ENCODE measurements at regions not wholly inside any gene's neighbourhood (a gene's known extent, or its start where the extent isn't known, plus 50 kb on each side); places are given as distances from the start of the nearest gene placed in this dataset.

DNA sequence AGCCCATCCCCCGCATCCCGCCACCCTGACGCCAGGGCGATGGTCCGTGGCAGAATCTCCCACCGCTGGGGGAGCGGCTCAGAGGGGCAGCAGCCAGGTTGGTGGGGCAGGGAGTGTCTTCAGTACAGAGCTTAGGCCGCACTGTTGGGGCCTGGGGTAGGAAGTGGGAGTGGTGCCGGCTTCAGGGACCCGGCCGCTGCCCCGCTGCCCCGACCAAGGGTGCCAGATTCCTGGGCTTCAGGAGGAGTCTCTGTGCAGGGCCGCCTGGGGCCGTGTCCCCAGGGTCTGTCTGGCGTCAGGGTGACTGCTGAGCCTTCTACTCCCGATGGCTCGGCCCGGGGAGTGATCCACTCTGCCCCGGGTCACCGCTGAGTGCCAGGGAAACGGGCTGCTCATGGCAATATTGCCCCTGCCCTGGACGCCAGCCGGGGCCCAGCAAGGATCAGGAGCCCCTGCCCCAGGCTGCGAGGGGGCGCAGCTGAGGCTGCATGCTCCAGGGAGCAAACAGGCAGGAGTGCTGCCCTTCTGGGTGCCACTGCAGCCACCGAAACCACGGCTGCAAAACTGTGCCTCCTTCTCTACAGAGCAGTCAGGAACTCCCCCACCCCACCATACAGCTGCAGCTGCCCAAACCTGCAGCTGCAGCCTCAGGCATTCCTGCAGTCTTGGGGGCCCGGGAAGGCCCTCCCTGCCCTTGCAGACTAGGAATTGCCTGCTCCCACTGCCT is 1206.1 kb downstream of the ARAP2 start:
- H3K4me1 ChIP-seq, result no peaks in the 10 kb centered on the region
- 93 to 95% (median 94%) methylated on average over 18 to 29 of the region's 29 CpGs for WGBS, 5 donors
- no peaks in the 10 kb centered on the region for H3K27me3 ChIP-seq
- peaks cover 0 to 21% (median 13%) of the 10 kb centered on the region in 4 donors for H3K9me3 ChIP-seq
- TF ChIP-seq POLR2A (IDR thresholded peaks at IDR 0.05) (no peak), POLR2AphosphoS5 (IDR thresholded peaks at IDR 0.05) (no peak), EP300 (IDR thresholded peaks at IDR 0.05) (no peak), CTCF (IDR thresholded peaks at IDR 0.05) (no peak)
- intact Hi-C loops (cut with DNase I; ENCODE audit: low total_unique reads), result no loop called here
- H3K4me3 ChIP-seq, result no peak overlapping the region
- no peak for DNase-seq
- H3K36me3 ChIP-seq, result no peaks in the 10 kb centered on the region
- H3K27ac ChIP-seq, result no peak overlapping the region

GRCh38 chr4:35038845-35039244 is 1205.5 kb downstream of the ARAP2 start:
- TF ChIP-seq EP300 (IDR thresholded peaks at IDR 0.05) (no peak), POLR2A (IDR thresholded peaks at IDR 0.05) (no peak), POLR2AphosphoS5 (IDR thresholded peaks at IDR 0.05) (no peak), CTCF (IDR thresholded peaks at IDR 0.05) (no peak)
- Histone ChIP-seq H3K27ac (no peak overlapping the region), H3K4me1 (no peaks in the 10 kb centered on the region), H3K27me3 (no peaks in the 10 kb centered on the region), H3K9me3 (peaks cover 0 to 20% (median 12%) of the 10 kb centered on the region in 4 donors), H3K4me3 (no peak overlapping the region), H3K36me3 (no peaks in the 10 kb centered on the region)
- intact Hi-C loops (cut with DNase I; ENCODE audit: low total_unique reads), result no loop called here
- DNase-seq, result no peak
- 60 to 82% (median 72%) methylated on average over 5 to 7 of the region's 7 CpGs for WGBS, 5 donors

DNA sequence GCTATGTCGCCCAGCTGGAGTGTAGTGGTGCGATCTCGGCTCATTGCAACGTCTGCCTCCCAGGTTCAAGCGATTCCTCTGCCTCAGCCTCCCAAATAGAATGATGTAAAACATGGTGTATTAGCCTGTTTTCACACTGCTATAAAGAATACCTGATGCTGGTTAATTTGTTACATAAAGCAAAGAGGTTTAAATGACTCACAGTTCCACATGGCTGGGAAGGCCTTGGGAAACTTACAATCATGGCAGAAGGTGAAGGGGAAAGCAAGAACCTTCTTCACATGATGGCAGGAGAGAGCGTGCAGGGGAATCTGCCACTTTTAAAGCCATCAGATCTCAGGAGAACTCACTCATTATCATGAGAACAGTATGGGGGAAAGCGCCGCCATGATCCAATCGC is 1191.8 kb downstream of the ARAP2 start:
- no peaks in the 10 kb centered on the region for H3K4me1 ChIP-seq
- intact Hi-C loops (cut with DNase I; ENCODE audit: low total_unique reads), result no loop called here
- TF ChIP-seq POLR2AphosphoS5 (IDR thresholded peaks at IDR 0.05) (no peak), POLR2A (IDR thresholded peaks at IDR 0.05) (no peak), EP300 (IDR thresholded peaks at IDR 0.05) (no peak), CTCF (IDR thresholded peaks at IDR 0.05) (no peak)
- H3K4me3 ChIP-seq, result no peak overlapping the region
- no peaks in the 10 kb centered on the region for H3K36me3 ChIP-seq
- peaks cover 0 to 13% (median 0%) of the 10 kb centered on the region in 4 donors for H3K9me3 ChIP-seq
- no peak overlapping the region for H3K27ac ChIP-seq
- H3K27me3 ChIP-seq, result no peaks in the 10 kb centered on the region
- WGBS, 5 donors, result 93 to 97% (median 94%) methylated on average over 9 of the region's 9 CpGs
- no peak for DNase-seq

- Histone ChIP-seq H3K4me3 (no peak overlapping the region), H3K36me3 (no peaks in the 10 kb centered on the region), H3K27me3 (no peaks in the 10 kb centered on the region), H3K9me3 (peaks cover 0 to 9% (median 4%) of the 10 kb centered on the region in 4 donors), H3K4me1 (no peaks in the 10 kb centered on the region), H3K27ac (no peak overlapping the region)
- 65 to 84% (median 73%) methylated on average over 1 of the region's 1 CpG for WGBS, 5 donors
- TF ChIP-seq EP300 (IDR thresholded peaks at IDR 0.05) (no peak), POLR2A (IDR thresholded peaks at IDR 0.05) (no peak), POLR2AphosphoS5 (IDR thresholded peaks at IDR 0.05) (no peak), CTCF (IDR thresholded peaks at IDR 0.05) (no peak)
- intact Hi-C loops (cut with DNase I; ENCODE audit: low total_unique reads), result no loop called here
- DNase-seq, result no peak
Observed at GRCh38 chr4:35063031-35063570, 1181.2 kb downstream of the ARAP2 start.

Data from stomach (tissue), 8 donors.